T-helper 22 cell (primary cell): ENCODE measurements at regions not wholly inside any gene's neighbourhood (a gene's known extent, or its start where the extent isn't known, plus 50 kb on each side); places are given as distances from the start of the nearest gene placed in this dataset.
"Not testable (repeated sequence)": the region's sequence is repeated elsewhere in the genome, so short reads cannot be mapped to it uniquely, and the experiment has no call there.

Source experiments
- DNase-seq: peaks from one replicate; pipeline ENCODE4 v3.0.0-alpha.2; 2020; ENCODE audit warnings: low read depth

- no peak for DNase-seq
Measured at GRCh38 chr2:124967325-124967724, 942.2 kb downstream of the CNTNAP5 start.

- DNase-seq, result no peak
Measured at GRCh38 chr2:124970030-124970429, 944.9 kb downstream of the CNTNAP5 start.

DNA sequence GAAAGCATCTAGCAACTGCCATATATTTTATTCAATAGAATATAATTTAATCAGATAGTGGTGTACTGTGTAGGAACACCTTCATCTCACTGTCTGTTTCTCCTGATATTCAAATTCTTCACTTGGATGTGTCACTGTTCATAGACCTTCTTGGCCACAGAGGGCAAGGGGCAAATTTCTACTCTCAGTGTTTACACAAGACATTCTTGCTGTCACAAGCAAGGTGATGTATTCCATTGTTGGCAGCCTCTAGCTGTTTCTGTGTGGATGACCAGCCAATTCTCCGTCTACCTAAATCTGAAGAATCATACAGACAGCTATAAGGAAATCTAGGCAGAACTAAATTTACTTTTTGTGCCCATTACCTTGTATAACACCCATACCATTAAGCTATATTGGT, 948.3 kb downstream of the CNTNAP5 start:
- no peak for DNase-seq

- DNase-seq, result no peak
Measured at GRCh38 chr2:124975224-124975623, 950.1 kb downstream of the CNTNAP5 start.

GRCh38 chr2:124975648-124976047, 950.6 kb downstream of the CNTNAP5 start:
- no peak for DNase-seq

DNA sequence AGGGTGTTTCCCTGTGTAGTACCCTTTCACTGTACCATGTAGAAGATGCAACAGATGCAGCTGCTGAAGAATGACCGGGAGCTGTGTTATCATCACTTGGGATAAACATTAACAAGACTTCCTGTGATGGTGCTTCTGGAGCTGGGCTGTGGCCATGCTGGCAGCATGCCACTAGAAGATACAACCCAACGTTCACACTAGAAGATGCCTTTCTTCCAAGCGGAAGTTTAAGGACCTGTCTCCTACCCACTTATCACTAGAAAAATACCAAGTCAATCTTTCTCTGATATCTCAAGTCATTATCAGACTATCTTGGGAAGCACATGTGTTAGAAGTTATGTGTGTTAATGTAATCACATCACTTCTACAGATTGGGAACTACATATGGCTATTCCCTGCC, 953.5 kb downstream of the CNTNAP5 start:
- no peak for DNase-seq

DNA sequence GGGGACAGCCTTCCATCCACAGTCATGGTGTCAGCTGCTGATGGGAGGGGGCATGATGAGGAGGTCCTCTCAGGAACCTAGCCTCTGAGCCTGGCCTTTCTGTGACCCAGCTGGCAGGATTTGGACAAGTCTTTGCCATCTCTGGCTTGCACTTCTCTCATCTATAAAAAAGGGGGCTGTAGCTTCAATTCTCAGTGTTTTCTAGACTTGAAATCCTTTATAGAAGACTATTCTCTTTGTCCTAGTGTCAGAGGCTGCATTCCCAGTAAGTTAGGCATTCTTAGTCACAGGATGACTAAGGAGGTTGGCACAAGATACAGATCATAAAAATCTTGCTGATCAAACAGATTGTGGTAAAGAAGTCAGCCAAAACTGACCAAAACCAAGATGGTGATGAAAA, 958.5 kb downstream of the CNTNAP5 start:
- DNase-seq, result no peak

GRCh38 chr2:124985270-124985669, 960.2 kb downstream of the CNTNAP5 start:
- DNase-seq, result no peak

- no peak for DNase-seq
Measured at GRCh38 chr2:124986136-124986535, 961.0 kb downstream of the CNTNAP5 start.

DNA sequence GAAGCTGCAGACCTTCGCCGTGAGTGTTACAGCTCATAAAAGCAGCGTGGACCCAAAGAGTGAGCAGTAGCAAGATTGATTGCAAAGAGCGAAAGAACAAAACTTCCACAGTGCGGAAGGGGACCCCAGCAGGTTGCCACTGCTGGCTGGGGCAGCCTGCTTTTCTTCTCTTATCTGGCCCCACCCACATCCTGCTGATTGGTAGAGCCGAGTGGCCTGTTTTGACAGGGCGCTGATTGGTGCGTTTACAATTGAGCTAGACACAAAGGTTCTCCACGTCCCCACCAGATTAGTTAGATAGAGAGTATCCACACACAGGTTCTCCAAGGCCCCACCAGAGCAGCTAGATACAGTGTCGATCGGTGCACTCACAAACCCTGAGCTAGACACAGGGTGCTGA, 961.8 kb downstream of the CNTNAP5 start:
- not testable (repeated sequence) for DNase-seq

GRCh38 chr2:124987436-124987835, 962.3 kb downstream of the CNTNAP5 start:
- not testable (repeated sequence) for DNase-seq

- DNase-seq, result no peak
Measured at GRCh38 chr2:124988111-124988510, 963.0 kb downstream of the CNTNAP5 start.

DNA sequence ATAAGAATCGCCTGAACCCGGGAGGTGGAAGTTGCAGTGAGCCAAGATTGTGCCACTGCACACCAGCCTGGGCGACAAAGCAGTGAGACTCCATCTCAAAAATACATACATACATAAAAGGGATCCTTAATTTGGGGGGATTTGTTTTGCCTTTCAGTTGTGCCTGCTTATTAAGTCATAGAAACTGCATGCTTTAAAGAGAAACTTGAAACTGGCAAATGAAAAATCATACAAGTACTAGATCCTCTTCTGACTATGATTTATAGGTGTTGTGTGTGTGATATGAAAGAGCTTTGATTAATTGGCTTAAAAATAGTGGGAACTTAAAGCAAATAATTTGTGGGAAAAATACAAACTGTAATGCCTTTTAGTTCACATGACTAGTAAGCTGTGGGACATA, 963.7 kb downstream of the CNTNAP5 start:
- DNase-seq, result no peak

DNA sequence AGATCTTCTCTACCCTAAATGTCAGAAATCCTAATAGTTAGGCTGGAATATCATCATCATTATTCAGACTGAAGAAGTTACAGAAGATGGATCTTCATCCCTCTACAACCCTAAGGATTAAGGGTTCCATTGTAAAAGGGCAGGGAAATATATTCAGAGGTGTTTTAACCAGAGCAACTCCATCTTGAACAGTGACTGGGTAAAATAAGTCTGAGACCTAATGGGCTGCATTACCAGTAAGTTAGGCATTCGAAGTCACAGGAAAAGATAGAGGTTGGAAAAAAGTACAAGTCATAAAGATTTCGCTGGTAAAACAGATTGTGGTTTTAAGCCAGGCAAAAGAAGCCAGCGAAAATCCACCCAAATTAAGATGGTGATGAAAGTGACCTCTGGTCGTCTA, 968.7 kb downstream of the CNTNAP5 start:
- DNase-seq, result no peak

DNA sequence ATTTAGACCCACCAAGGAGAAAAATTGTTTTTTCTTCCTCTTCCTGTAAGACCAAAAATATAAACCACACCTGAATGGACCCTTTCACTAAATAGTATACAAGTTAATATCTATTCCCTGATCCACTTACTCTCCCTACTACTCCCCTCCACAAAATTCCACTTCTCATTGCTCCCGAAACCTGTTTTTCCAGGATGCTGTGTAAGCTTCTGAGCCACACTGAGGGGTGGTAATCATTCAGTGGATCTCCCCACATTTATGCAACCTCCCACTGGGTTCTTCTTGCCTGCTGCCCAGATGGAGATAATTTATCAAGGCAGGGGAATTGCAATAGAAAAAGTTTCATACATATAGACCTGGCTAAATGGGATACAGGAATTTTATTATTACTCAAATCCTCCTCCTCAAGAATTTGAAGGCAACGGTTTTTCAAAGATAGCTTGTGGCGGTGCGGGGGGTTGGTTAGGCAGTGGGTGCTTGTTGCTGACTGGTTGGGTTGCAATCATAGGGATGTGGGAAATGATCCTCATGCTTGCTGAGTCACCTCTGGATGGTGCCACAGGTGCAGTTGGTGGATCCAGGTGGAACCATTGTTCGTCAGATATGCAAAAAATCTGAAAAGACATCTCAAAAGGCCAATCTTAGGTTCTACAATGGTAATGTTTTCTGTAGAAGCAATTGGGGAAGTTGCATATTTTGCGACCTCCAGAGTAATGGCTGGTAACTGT, 970.3 kb downstream of the CNTNAP5 start:
- no peak for DNase-seq

DNA sequence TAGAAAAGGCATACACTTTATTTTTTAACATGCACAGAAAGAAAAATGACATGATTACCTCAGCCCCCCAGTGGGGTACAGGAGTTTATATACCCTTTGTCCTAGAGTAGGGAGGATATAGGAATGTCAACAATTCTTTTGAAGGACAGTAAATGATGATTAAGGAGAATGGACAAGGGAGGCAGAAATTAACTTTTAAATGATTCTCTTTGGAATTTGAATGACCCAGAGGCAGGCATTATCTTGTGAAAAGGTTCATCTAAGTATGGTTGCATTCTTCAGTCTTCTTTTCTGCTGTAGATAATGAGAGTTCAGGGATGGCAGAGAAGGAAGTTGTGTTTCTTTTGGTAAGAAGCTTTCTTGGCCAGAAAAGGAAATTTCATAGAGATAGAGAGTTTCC, 971.3 kb downstream of the CNTNAP5 start:
- no peak for DNase-seq

- no peak for DNase-seq
Measured at GRCh38 chr2:124999906-125000305, 974.8 kb downstream of the CNTNAP5 start.

DNA sequence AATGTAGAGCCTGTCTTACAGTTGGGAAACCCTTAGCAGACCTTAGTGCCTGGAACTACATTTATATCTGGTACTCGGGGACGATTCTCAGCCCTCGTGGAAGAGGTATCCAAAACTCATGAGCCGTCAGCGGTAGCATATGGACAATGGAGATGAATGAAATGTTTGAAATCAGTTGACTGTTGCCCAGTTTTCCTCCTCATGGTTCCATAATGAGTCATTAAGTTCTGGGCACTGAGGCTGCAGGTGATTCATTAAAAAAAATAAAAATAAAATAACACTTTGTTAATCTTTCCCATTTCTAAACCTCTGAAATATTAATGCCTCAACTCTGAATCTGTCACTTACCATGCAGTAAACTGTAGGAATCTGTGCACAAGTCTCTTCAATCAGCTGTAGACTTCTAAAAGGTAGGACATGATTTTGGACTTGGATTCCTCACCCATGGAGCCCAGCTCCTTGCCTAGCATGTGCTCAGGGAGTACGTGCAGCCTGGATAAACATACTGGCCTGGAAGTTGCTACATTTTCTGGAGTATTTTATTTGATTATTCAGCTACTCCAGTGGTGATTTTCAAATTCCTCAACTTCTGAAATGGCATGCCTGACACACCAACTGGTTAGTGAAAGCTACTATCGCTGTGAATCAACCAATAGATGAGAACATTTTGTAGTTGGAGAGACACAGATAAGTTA, 979.2 kb downstream of the CNTNAP5 start:
- no peak for DNase-seq

DNA sequence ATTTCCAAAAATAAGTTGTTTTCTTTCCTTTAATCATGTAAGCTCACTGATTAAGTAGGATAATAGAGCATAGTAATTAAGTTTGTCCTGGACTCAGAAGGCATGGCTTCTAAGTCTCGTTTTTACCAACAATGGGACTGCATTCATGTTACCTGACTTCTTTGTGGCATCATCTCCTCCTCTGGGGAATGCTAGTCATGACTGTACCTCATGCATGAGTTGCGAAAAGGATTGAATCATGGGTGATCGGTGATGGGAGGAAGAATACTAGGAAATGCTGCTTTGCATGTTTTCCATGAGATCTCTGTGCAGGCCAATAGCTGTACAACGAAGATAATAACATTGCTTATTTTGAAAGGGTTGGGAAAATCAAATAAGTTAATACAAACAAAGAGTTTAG, 981.6 kb downstream of the CNTNAP5 start:
- no peak for DNase-seq

DNA sequence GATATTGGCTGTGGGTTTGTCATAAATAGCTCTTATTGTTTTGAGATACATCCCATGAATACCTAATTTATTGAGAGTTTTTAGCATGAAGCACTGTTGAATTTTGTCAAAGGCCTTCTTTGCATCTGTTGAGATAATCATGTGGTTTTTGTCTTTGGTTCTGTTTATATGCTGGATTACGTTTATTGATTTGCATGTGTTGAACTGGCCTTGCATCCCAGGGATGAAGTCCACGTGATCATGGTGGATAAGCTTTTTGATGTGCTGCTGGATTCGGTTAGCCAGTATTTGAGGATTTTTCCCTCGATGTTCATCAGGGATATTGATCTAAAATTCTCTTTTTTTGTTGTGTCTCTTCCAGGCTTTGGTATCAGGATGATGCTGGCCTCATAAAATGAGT, 1003.6 kb downstream of the CNTNAP5 start:
- not testable (repeated sequence) for DNase-seq

DNA sequence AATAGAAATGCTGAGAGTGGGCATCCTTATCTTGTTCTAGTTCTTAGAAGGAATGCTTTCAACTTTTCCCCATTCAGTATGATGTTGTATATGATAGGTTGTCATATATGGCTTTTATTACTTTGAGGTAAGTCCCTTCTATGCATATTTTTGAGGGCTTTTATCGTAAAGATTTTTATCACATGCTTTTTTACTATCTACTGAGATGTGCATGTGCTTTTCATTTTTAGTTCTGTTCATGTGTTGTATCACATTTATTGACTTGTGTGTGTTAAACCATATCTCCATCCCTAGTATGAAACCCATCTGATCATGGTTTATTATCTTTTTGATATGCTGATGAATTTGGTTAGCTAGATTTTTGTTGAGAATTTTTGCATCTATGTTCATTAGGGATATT, 1008.8 kb downstream of the CNTNAP5 start:
- DNase-seq, result no peak

DNA sequence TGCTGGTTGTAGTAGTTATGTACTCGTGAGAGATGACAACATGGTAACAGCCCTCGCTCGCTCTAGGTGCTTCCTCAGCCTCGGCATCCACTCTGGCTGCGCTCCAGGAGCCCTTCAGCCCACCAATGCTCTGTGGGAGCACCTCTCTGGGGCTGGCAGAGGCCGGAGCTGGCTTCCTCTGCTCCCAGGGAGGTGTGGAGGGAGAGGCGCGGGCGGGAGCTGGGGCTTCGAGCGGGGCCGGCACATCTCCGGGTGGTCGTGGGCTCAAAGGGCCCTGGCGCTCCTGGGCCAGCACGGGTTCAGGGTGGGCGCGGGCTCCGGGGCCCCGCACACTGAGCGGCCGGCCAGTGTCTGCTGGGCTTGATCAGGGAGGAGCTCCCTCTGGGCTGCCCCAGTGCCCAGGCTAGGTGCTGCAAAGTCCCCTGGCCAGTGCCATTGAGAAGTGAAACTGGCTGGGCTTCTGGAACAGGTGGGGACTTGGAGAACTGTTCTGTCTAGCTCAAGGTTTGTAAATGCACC, 1012.1 kb downstream of the CNTNAP5 start:
- no peak for DNase-seq

DNA sequence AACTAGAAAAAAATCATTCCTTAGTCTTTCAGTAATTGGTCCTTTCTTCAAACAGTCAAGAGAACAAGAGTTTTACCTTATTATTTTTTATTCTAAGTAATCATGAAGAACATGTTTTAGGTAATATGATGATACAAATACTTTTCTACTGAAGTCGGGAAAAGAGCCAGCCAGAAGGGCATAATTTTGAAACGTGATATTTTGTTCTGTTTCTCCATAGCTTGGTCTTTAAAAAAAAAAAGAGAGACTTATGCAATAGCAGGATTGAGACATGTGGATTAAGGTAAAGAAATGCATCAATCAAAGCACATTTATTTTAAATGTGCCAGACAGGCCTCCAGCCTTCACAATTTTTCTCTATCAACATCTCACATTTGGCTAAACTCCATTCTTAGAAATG, 1016.8 kb downstream of the CNTNAP5 start:
- DNase-seq, result no peak

DNA sequence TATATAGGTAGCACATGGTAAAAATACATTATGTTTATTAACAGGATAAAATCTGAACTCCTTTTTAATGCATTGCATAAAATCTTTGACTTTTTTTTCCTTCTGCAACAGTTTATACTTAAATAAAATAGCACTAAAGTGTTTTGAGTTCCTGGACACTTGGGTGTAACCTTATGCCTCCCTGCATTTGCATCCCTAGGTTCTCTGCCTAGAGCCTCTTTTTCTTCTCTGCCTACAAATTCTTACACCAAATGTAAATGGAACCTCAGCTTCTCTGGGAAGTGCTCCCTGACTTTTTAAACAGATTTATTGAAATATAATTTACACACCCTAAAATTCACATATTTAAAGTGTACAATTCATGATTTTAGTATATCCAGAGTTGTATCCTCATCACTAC, 1017.6 kb downstream of the CNTNAP5 start:
- no peak for DNase-seq
